ENCODE measurements at regions not wholly inside any gene's neighbourhood (a gene's known extent, or its start where the extent isn't known, plus 50 kb on each side); places are given as distances from the start of the nearest gene placed in this dataset.

DNA sequence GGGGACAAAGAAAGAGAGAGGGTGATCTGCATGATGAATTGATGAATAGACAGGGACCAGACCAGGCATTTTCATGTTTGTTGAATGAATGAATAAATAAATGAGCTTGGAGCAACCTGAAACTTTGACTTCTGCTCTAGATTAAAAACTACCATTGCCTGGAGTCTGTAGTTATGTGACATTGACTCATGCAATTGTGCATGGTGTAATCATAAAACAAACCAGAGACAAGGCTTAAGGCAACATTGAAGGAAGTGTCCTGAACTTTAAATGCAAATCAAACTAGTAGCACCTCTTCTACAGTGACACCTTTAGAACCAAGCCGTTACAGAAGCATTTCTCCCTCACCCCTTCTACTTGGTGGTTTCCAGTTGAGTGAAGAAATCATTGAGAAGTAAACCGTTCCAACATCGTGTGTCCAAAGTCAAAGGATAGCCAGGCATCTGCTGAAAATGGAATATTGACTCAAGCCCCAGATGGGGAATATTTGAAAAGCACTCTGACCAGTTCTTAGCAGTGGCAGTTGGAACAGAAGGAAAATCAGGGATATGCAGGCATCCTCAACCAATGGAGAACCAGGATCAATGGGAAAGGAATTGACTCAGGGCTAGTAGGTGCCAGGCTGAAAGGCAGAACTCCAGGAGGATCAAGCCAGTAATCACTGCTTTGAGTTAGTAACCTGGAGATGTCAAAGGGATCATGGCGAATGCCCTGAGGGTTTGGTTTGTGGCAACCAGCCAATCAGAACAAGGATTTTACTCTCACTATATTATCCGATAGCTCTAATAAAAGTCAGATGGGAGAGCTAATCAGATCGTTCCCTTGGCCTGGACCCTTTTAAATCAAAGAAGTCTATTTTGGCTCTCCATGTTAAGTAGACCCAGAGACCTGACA is 171.2 kb upstream of the TSHZ2 start:
- POLR2A ChIA-PET: no interaction called here
- no peak overlapping the region for H2AFZ ChIP-seq (ENCODE audit: low read length)
- no peaks in the 10 kb centered on the region for H4K20me1 ChIP-seq (ENCODE audit: insufficient read depth, low read length)
- no peaks in the 10 kb centered on the region for H3K4me1 ChIP-seq (ENCODE audit: insufficient read depth, low read length, poor library complexity, severe bottlenecking)
- no TSS peak for BruUV-seq (replicated peaks)
- H3K4me3 ChIP-seq (ENCODE audit: low read depth, low read length, poor library complexity, severe bottlenecking): no peak overlapping the region
- TF ChIP-seq CTCF (conservative IDR thresholded peaks at IDR 0.05; ENCODE audit: low read length) (no peak), EZH2phosphoT487 (IDR thresholded peaks at IDR 0.05; ENCODE audit: borderline replicate concordance, low read depth, low read length) (no peak)
- DNase-seq (ENCODE audit: low spot score): no peak
- H3K4me2 ChIP-seq (ENCODE audit: low read length): no peak overlapping the region
- intact Hi-C loops (cut with micrococcal nuclease; ENCODE audit: unreplicated experiment): no loop called here
- H3K9me2 ChIP-seq (ENCODE audit: insufficient read depth, low read length): no peaks in the 10 kb centered on the region
- no peak overlapping the region for H3K27ac ChIP-seq (ENCODE audit: low read depth, low read length, poor library complexity, severe bottlenecking)
- no peaks in the 10 kb centered on the region for H3K9me3 ChIP-seq (ENCODE audit: low read length)
- CTCF ChIA-PET (ENCODE audit: unreplicated experiment): no interaction called here
- no peaks in the 10 kb centered on the region for H3K79me2 ChIP-seq (ENCODE audit: insufficient read depth, low read depth, low read length)
- H3K36me3 ChIP-seq (ENCODE audit: insufficient read depth, low read length): no peaks in the 10 kb centered on the region

GRCh38 chr20:52799130-52799529 is 173.0 kb upstream of the TSHZ2 start:
- POLR2A ChIA-PET: no interaction called here
- Histone ChIP-seq H3K79me2 (ENCODE audit: insufficient read depth, low read depth, low read length) (no peaks in the 10 kb centered on the region), H3K4me1 (ENCODE audit: insufficient read depth, low read length, poor library complexity, severe bottlenecking) (no peaks in the 10 kb centered on the region), H3K4me2 (ENCODE audit: low read length) (no peak overlapping the region), H3K9me2 (ENCODE audit: insufficient read depth, low read length) (no peaks in the 10 kb centered on the region), H2AFZ (ENCODE audit: low read length) (no peak overlapping the region), H3K4me3 (ENCODE audit: low read depth, low read length, poor library complexity, severe bottlenecking) (no peak overlapping the region), H4K20me1 (ENCODE audit: insufficient read depth, low read length) (no peaks in the 10 kb centered on the region), H3K36me3 (ENCODE audit: insufficient read depth, low read length) (no peaks in the 10 kb centered on the region), H3K27ac (ENCODE audit: low read depth, low read length, poor library complexity, severe bottlenecking) (no peak overlapping the region), H3K9me3 (ENCODE audit: low read length) (no peaks in the 10 kb centered on the region)
- intact Hi-C loops (cut with micrococcal nuclease; ENCODE audit: unreplicated experiment): no loop called here
- DNase-seq (ENCODE audit: low spot score): no peak
- CTCF ChIA-PET (ENCODE audit: unreplicated experiment): no interaction called here
- TF ChIP-seq EZH2phosphoT487 (IDR thresholded peaks at IDR 0.05; ENCODE audit: borderline replicate concordance, low read depth, low read length) (no peak), CTCF (conservative IDR thresholded peaks at IDR 0.05; ENCODE audit: low read length) (no peak)
- BruUV-seq (replicated peaks): no TSS peak

- CTCF ChIA-PET (ENCODE audit: unreplicated experiment): no interaction called here
Observed at GRCh38 chr20:52798124-52798523, 174.0 kb upstream of the TSHZ2 start.

More at GRCh38 chr20:52798124-52798523, 174.0 kb upstream of the TSHZ2 start:
- Histone ChIP-seq H3K36me3 (ENCODE audit: insufficient read depth, low read length) (no peaks in the 10 kb centered on the region), H3K27ac (ENCODE audit: low read depth, low read length, poor library complexity, severe bottlenecking) (no peak overlapping the region), H2AFZ (ENCODE audit: low read length) (no peak overlapping the region), H3K4me1 (ENCODE audit: insufficient read depth, low read length, poor library complexity, severe bottlenecking) (no peaks in the 10 kb centered on the region), H3K4me3 (ENCODE audit: low read depth, low read length, poor library complexity, severe bottlenecking) (no peak overlapping the region), H3K9me2 (ENCODE audit: insufficient read depth, low read length) (no peaks in the 10 kb centered on the region), H3K79me2 (ENCODE audit: insufficient read depth, low read depth, low read length) (no peaks in the 10 kb centered on the region), H3K4me2 (ENCODE audit: low read length) (no peak overlapping the region), H3K9me3 (ENCODE audit: low read length) (no peaks in the 10 kb centered on the region), H4K20me1 (ENCODE audit: insufficient read depth, low read length) (no peaks in the 10 kb centered on the region)
- TF ChIP-seq EZH2phosphoT487 (IDR thresholded peaks at IDR 0.05; ENCODE audit: borderline replicate concordance, low read depth, low read length): no peak
- no peak for TF ChIP-seq CTCF (conservative IDR thresholded peaks at IDR 0.05; ENCODE audit: low read length)
- POLR2A ChIA-PET: interaction anchor here (0.6 to 0.7 kb wide), 2 partner anchors 32 to 56 kb away, joined by 3 to 8 read pairs; no protein-coding TSS in a partner anchor
- BruUV-seq (replicated peaks): no TSS peak
- no peak for DNase-seq (ENCODE audit: low spot score)
- intact Hi-C loops (cut with micrococcal nuclease; ENCODE audit: unreplicated experiment): no loop called here
